Endothelial cell of umbilical vein (primary cell): ENCODE measurements at regions not wholly inside any gene's neighbourhood (a gene's known extent, or its start where the extent isn't known, plus 50 kb on each side); places are given as distances from the start of the nearest gene placed in this dataset.

Source experiments
- CTCF ChIP-seq, 2 donors: IDR thresholded peaks; 1 replicate in 1 of 2; 2 replicates in 1 of 2; pipeline ENCODE4 v1.5.1; 2011; ENCODE audit warnings: low read length in 2 of 2, mild to moderate bottlenecking in 2 of 2, moderate library complexity in 2 of 2, control low read depth in 1 of 2, inconsistent platforms in 1 of 2, low read depth in 1 of 2; ENCODE audit not compliant: insufficient read depth in 1 of 2; ENCODE audit errors: extremely low read depth in 1 of 2
- EZH2 ChIP-seq: IDR thresholded peaks from 2 replicates; pipeline ENCODE4 v1.6.1; 2012; ENCODE audit warnings: borderline replicate concordance, low read depth, mild to moderate bottlenecking, moderate library complexity, low read length, inconsistent platforms; ENCODE audit not compliant: severe bottlenecking
- FOS ChIP-seq: IDR thresholded peaks from 2 replicates; pipeline ENCODE4 v1.6.1; 2011; ENCODE audit warnings: mild to moderate bottlenecking, low read length, moderate library complexity, borderline replicate concordance; ENCODE audit not compliant: insufficient read depth
- MAX ChIP-seq: IDR thresholded peaks from 2 replicates; pipeline ENCODE4 v1.6.1; 2011; ENCODE audit not compliant: insufficient read depth, insufficient read length
- MYC ChIP-seq: IDR thresholded peaks from one replicate; pipeline ENCODE4 v1.6.1; 2011; ENCODE audit warnings: mild to moderate bottlenecking, low read depth, low read length
- POLR2A ChIP-seq: IDR thresholded peaks from 2 replicates; pipeline ENCODE4 v1.6.1; 2012; ENCODE audit warnings: low read depth, mild to moderate bottlenecking, control low read depth, low read length

- TF ChIP-seq POLR2A (no peak), CTCF (IDR thresholded peaks at IDR 0.05; ENCODE audit: extremely low read depth in 1 of 2, insufficient read depth in 1 of 2, low read depth in 1 of 2, low read length in 2 of 2) (no peak), MAX (no peak), EZH2 (no peak), MYC (no peak), FOS (no peak)
These were observed 63.0 kb upstream of the CPO start for GRCh38 chr2:206876216-206876860.
